SU-DHL-6 (cell line): ENCODE measurements at regions not wholly inside any gene's neighbourhood (a gene's known extent, or its start where the extent isn't known, plus 50 kb on each side); places are given as distances from the start of the nearest gene placed in this dataset.

Experiments used
- H2AFZ ChIP-seq: fragments of 200-600 bp; sonication (generic); 2 replicates; pipeline ENCODE4 v1.6.1; 2014; ENCODE audit warnings: low read depth, mild to moderate bottlenecking, moderate library complexity, mixed read lengths, antibody characterized with exemption, low read length; ENCODE audit not compliant: severe bottlenecking
- H3F3A ChIP-seq: fragments of 200-600 bp; shearing (Covaris generic); 2 replicates; pipeline ENCODE4 v1.6.0; 2016; ENCODE audit warnings: antibody characterized with exemption, mild to moderate bottlenecking; ENCODE audit not compliant: insufficient read depth
- H3K27ac ChIP-seq: fragments of 200-600 bp; sonication (generic); 2 replicates; pipeline ENCODE4 v1.5.1; 2016; ENCODE audit warnings: low read depth, mild to moderate bottlenecking, low read length, moderate library complexity, mixed read lengths
- H3K27me3 ChIP-seq: fragments of 200-600 bp; sonication (generic), shearing (Covaris generic); 2 replicates; pipeline ENCODE4 v1.6.0; 2014; ENCODE audit warnings: mild to moderate bottlenecking, low read length
- H3K36me3 ChIP-seq: fragments of 200-600 bp; sonication (generic); 2 replicates; pipeline ENCODE4 v1.6.1; 2014; ENCODE audit warnings: mild to moderate bottlenecking, low read length, mixed read lengths
- H3K4me2 ChIP-seq: fragments of 300-600, 200-600 bp; shearing (Covaris generic), sonication (generic); 2 replicates; pipeline ENCODE4 v1.6.0; 2014; ENCODE audit warnings: low read length, low read depth, mild to moderate bottlenecking; ENCODE audit not compliant: poor library complexity, severe bottlenecking
- H3K4me3 ChIP-seq: fragments of 200-600 bp; sonication (generic); 2 replicates; pipeline ENCODE4 v1.5.1; 2014; ENCODE audit warnings: antibody characterized with exemption, low read length, mild to moderate bottlenecking, mixed read lengths; ENCODE audit not compliant: insufficient read depth, poor library complexity, severe bottlenecking
- H3K79me2 ChIP-seq: fragments of 200-600 bp; sonication (generic); 2 replicates; pipeline ENCODE4 v1.6.1; 2014; ENCODE audit warnings: mild to moderate bottlenecking, low read length, moderate library complexity; ENCODE audit not compliant: insufficient read depth
- H3K9ac ChIP-seq: fragments of 200-600 bp; sonication (generic); 2 replicates; pipeline ENCODE4 v1.7.0; 2014; ENCODE audit warnings: mild to moderate bottlenecking, low read length
- H3K9me2 ChIP-seq: fragments of 200-600 bp; sonication (generic); replicated peaks from 2 replicates; pipeline ENCODE4 v1.6.1; 2014; ENCODE audit warnings: low read length; ENCODE audit not compliant: insufficient read depth
- H3K9me3 ChIP-seq: fragments of 200-600 bp; sonication (generic); 2 replicates; pipeline ENCODE4 v1.6.1; 2014; ENCODE audit warnings: low read length, mixed read lengths; ENCODE audit not compliant: insufficient read depth
- H4K20me1 ChIP-seq: fragments of 200-600 bp; sonication (generic); 2 replicates; pipeline ENCODE4 v1.6.1; 2014; ENCODE audit warnings: low read depth, mild to moderate bottlenecking, antibody characterized with exemption, low read length, moderate library complexity, mixed read lengths
- CTCF ChIP-seq: fragments of 200-600 bp; sonication (generic); IDR thresholded peaks from one replicate; pipeline ENCODE4 v1.5.1; 2017; ENCODE audit warnings: antibody characterized with exemption, mild to moderate bottlenecking, low read length, moderate library complexity; ENCODE audit not compliant: insufficient read depth, poor library complexity, severe bottlenecking
- EZH2phosphoT487 ChIP-seq: fragments of 200-600 bp; sonication (generic), shearing (Covaris generic); conservative IDR thresholded peaks from 2 replicates; pipeline ENCODE4 v1.6.1; 2018; ENCODE audit warnings: mild to moderate bottlenecking, antibody characterized with exemption, low read length, moderate library complexity, mixed read lengths

DNA sequence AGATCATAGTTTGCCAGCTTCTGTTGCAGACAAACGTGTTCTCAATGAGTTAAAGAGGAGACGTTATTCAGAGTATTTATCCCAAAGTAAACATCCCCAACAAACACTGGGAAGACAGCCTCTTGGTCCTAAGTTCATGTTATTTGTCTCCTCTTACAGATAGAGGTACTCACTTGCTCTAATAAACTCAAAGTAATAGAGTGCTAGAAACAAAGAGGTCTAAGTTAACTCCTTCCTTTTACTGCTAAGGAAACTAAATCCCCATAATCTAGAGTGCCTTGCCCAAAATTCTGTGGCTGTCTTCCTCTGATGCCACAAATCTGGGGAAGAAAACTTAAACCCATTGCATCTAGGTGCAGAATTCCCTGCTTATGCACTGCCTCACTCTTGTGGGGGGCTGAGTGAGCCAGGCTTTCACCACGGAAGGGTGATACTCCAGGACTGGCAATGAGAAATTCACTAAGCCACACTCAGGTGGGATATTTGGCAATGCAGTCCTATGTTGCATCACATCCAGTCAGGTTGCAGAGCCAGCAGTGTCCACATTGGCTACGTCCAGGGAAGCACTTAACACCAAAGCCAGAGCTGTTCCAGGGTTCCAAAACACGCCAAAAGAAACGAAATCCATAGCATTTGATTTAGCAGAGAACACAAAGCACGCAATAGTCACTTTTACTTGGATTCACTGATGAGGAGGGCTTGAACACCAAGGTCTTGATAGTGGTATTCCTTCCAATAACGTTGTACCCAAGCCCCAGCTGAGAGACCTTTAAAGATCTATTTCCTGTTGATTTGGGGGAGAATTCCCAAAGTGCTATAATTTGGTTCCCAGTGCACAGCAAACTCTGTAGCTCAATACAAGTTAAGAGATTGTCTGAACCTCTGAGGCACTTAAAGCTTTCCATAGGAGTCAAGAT, 81.0 kb upstream of the FOXQ1 start:
- no peak overlapping the region for H3K4me3 ChIP-seq
- H3K9me2 ChIP-seq = no peaks in the 10 kb centered on the region
- H3K79me2 ChIP-seq = no peaks in the 10 kb centered on the region
- no peaks in the 10 kb centered on the region for H3K9me3 ChIP-seq
- no peaks in the 10 kb centered on the region for H3K36me3 ChIP-seq
- H3K27ac ChIP-seq = no peak overlapping the region
- TF ChIP-seq CTCF = no peak
- no peak for TF ChIP-seq EZH2phosphoT487
- H3K27me3 ChIP-seq = no peaks in the 10 kb centered on the region
- no peak overlapping the region for H2AFZ ChIP-seq
- no peaks in the 10 kb centered on the region for H3F3A ChIP-seq
- no peaks in the 10 kb centered on the region for H4K20me1 ChIP-seq
- no peak overlapping the region for H3K4me2 ChIP-seq
- no peak overlapping the region for H3K9ac ChIP-seq

GRCh38 chr6:1230281-1230680, 81.6 kb upstream of the FOXQ1 start:
- Histone ChIP-seq H3K4me2 (no peak overlapping the region), H3K9ac (no peak overlapping the region), H3K36me3 (no peaks in the 10 kb centered on the region), H3K79me2 (no peaks in the 10 kb centered on the region), H3K9me2 (no peaks in the 10 kb centered on the region), H3K4me3 (no peak overlapping the region), H3K27me3 (no peaks in the 10 kb centered on the region), H3F3A (no peaks in the 10 kb centered on the region), H3K9me3 (no peaks in the 10 kb centered on the region), H2AFZ (no peak overlapping the region), H4K20me1 (no peaks in the 10 kb centered on the region), H3K27ac (no peak overlapping the region)
- no peak for TF ChIP-seq CTCF
- TF ChIP-seq EZH2phosphoT487 = no peak

GRCh38 chr6:1229808-1230207, 82.1 kb upstream of the FOXQ1 start:
- no peaks in the 10 kb centered on the region for H3K9me2 ChIP-seq
- no peak overlapping the region for H2AFZ ChIP-seq
- H3K27me3 ChIP-seq = no peaks in the 10 kb centered on the region
- H3K27ac ChIP-seq = no peak overlapping the region
- no peaks in the 10 kb centered on the region for H3K79me2 ChIP-seq
- H3K4me3 ChIP-seq = no peak overlapping the region
- no peaks in the 10 kb centered on the region for H4K20me1 ChIP-seq
- TF ChIP-seq CTCF (no peak), EZH2phosphoT487 (no peak)
- no peaks in the 10 kb centered on the region for H3K9me3 ChIP-seq
- no peak overlapping the region for H3K9ac ChIP-seq
- no peak overlapping the region for H3K4me2 ChIP-seq
- H3F3A ChIP-seq = no peaks in the 10 kb centered on the region
- no peaks in the 10 kb centered on the region for H3K36me3 ChIP-seq
